8988T (cell line): ENCODE measurements at regions not wholly inside any gene's neighbourhood (a gene's known extent, or its start where the extent isn't known, plus 50 kb on each side); places are given as distances from the start of the nearest gene placed in this dataset.

Experiments used
- DNase-seq: peaks from one replicate; pipeline ENCODE4 v3.0.0; 2011

DNA sequence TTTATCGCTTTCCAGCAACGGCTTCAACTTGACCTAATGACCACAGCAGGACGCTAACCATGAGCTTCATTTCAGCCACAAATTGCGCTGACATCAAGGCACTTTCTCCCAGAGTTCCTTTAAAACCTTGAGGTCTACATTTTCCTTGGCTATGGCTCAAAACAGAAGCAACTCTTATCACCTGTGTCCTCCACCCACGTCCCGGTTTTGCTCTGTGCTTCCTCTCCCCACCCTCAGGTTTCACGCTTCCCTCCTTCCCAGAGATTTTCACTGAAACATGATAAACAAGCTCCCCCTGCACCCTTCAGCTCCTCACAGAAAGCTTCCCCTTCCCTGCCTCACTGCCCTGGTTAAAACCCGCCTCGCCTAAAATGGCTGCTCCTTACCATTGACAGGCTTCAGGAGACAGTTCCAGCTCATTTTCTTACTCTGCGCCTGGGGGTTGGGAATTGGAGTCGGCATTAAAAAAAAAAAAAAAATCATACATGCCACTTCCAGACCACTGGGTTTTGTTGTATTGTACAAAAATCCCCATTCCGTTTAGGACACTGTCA, 229.5 kb downstream of the UBE3D start:
- no peak for DNase-seq

DNA sequence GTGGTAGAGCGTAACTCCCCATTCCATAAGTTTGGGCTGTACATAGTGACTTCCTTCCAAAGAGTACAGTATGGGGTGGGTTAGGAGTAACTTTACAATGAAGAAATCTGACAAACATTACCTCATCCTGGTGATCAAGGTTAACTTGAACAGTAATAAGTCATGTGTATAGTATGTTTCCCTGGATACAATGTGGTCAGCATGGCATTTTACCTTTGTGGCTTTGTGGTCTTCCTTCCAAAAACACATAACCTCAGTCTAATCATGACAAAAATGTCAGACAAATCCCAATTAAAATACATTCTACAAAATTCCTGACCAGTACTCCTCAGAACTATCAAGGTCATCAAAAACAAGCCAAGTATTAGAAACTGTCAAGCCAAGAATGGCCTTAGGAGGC, 225.1 kb downstream of the UBE3D start:
- DNase-seq: no peak

DNA sequence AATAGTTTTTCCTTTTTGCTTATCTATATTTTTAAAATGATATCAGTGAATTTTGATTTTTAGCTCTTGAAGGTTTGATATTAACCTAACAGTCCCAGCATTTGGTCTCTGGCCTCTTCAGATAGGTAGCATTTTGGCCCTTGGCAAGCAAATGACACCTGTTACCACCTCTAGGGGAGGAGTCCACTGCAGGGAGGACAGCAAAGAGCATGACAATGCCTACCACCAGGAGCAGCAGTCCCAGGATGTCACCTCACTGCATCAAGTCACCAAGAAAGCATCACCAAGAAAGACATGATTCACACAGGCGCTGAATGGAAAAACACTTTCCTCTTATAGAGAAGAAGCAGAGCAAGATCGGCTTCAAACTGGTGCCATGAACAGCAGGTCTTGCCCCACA, 224.3 kb downstream of the UBE3D start:
- DNase-seq: no peak
